Globus pallidus (tissue), 1 donor: ENCODE measurements at regions not wholly inside any gene's neighbourhood (a gene's known extent, or its start where the extent isn't known, plus 50 kb on each side); places are given as distances from the start of the nearest gene placed in this dataset.

ENCODE experiments used
- DNase-seq: peaks from one replicate; pipeline ENCODE4 v3.0.0-alpha.2; 2015; ENCODE audit warnings: low spot score

- no peak for DNase-seq
These were observed 414.3 kb downstream of the MEIS1 start for GRCh38 chr2:66849153-66849755.

GRCh38 chr2:66850376-66850775, 415.5 kb downstream of the MEIS1 start:
- DNase-seq: no peak

DNA sequence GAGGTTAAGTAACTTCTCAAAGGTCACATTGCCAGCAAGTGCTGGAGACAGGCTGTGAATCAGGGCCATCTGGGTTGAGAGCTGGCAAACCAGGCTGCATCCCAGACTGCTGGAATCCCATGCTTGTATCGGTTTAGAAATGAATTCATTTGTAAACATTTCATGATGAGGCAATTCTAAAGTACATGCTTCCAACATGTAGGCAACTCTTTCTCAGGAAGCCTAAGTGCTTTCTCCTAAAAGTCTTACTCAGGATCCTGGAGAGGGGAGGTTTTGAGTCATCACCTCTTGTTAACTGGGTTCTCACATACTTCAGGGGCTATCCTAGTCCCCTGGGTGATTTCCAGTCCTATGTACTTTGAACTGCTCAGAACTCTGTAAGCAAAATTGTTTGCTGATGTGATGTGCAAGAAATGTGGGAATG, 416.5 kb downstream of the MEIS1 start:
- DNase-seq: no peak

GRCh38 chr2:66852953-66853352, 418.0 kb downstream of the MEIS1 start:
- no peak for DNase-seq

DNA sequence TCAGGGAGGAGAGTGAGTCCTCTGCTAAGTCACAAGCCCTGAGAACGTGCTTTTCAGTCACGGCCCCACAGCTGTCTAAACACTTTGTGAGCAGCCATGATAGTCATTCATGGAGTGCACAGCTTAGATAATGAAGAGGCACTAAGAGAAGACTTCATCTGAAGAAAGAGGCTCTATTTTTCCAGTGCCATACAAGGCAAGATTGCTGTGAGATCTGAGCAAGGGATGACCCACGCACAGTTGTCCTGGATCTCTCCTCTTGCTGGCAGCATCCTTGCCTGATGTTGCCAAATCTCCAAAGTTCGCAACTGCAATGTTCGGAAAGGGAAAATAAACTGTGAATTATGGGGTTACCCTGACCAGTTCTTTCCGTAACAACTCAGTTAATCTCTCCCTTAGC, 418.7 kb downstream of the MEIS1 start:
- DNase-seq: no peak

DNA sequence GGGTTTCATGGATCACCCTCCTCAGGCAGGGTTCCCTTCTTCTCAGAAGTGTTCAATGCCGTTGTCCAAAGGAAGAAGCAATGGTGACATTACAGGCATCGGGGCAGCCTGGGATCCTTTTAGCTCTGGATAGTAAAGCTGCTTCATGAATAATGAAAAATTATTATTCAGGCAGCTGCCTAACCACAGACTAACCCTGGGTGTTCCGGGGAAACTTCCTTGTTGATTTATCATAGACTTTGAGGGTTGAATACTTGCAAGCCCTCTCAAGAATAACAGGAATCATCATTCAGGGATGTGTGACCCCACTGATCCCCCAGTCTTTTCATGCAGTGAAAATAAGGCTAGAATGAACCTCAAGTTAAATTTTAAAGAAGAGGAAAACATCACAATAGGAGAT, 419.4 kb downstream of the MEIS1 start:
- no peak for DNase-seq

DNA sequence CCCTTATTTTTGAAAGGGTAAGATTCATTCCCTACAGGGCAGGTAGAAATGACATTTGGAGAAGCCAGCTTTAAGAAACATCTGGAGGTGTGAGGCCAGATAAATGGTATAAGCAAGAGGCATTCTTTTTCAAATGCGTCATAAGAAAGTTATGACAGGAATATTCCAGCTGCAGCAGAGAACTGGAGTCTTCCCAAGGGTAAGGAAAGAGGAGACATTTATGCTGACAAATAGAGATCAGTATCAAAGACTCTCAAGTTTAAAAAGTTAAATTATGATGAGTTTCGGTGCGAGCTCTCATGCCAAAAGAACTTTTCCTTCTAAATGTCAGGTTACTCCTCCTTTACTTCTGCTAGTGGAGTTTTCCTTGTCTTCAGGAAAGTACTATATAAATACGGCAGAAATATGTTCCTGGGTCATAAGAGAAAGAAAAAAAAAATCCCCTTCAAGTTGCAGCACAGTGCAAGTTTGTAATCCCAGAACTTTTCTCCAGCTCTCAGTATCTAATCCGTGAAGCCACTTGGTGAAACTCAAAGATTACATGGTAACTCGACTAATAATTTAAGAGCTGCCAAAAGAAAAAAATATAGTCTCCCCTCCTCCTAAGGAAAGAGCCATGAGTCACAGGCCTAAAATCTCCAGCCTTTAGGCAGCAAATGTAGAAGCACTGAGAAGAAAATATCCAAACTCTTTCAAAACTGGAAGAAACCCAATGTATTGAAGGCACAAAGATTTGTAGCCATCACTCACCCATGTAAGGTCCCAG, 428.1 kb downstream of the MEIS1 start:
- DNase-seq: no peak

- no peak for DNase-seq
These were observed 430.2 kb downstream of the MEIS1 start for GRCh38 chr2:66865161-66865560.

DNA sequence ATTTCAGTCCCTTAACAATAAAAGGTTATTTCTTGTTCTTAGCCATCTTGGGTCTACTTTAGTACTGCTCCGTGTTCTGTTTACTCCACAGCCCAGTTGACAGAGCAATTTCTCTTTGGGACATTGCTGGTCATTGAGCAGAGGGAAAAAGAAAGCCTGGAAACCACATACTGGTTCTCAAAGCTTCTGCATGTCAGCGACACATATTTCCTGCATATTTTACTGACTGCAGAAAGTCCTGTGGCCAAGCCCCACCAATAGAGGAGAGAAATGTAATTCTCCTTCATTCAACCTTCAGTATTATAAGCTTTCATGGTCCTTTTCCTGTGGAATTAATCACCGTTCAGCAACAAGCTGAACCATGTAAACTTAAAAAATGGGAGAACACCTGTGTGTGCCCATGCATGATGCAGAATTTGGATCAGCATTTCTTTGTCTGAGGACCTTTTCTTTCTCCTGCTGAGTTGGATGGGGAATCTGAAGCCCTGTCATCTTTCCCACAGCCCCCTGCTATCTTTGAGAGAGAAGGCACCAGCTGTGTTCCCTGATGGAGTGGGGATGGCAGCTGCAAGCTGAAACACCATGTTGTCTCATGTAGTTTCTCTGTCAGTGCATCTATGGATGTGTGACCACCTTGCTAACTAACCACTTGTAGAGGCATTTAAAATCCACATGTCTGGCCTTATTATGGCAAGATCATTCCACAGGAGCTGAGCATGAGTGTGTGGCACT, 431.6 kb downstream of the MEIS1 start:
- DNase-seq: no peak

GRCh38 chr2:66867063-66867441, 432.1 kb downstream of the MEIS1 start:
- no peak for DNase-seq

- no peak for DNase-seq
These were observed 434.2 kb downstream of the MEIS1 start for GRCh38 chr2:66869076-66869475.

- DNase-seq: no peak
These were observed 437.4 kb downstream of the MEIS1 start for GRCh38 chr2:66872081-66872985.

- DNase-seq: no peak
These were observed 438.2 kb downstream of the MEIS1 start for GRCh38 chr2:66872986-66873754.

DNA sequence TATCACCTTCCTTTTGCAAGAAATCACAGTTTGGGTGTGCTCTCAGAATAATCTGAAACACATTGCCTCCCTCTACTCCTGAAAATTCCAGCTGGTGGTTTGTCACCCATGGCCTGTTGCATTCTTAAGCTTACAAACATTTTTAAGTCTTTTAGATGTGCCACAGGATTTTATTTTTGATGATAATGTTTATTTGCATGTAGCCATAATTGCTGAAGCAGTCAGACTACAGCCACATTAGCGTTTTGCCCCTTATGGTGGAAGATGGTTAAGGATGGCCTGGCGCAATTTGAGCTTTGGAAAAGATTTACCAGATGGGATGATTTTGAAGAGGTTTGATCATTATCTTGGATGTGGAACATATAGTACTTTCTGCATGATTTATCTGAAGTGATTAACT, 439.5 kb downstream of the MEIS1 start:
- no peak for DNase-seq

DNA sequence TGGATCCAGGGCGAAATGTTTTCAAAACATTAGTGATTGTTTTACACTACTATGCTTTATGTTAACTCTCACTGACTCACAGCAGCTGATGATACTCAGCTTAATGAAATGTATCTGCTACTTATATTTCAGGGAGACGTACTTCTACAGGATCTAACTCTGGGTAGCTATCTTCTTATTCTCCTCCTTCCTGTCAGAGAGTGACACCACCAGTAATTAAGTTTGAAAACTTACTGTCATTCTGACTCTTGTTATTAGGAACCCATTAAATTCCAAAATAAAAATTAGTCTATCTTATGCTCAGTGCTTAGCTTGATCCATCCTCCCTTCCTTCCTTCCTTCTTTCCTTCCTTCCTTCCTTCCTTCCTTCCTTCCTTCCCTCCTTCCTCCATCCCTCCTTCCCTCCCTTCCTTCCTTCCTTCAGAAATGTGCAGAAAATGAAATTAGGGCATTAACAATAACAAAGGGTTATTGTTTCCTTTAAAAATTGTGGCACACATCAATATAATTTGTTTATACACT, 441.1 kb downstream of the MEIS1 start:
- DNase-seq: no peak

- no peak for DNase-seq
These were observed 451.0 kb downstream of the MEIS1 start for GRCh38 chr2:66885775-66886383.

GRCh38 chr2:66888246-66888645, 453.3 kb downstream of the MEIS1 start:
- no peak for DNase-seq

DNA sequence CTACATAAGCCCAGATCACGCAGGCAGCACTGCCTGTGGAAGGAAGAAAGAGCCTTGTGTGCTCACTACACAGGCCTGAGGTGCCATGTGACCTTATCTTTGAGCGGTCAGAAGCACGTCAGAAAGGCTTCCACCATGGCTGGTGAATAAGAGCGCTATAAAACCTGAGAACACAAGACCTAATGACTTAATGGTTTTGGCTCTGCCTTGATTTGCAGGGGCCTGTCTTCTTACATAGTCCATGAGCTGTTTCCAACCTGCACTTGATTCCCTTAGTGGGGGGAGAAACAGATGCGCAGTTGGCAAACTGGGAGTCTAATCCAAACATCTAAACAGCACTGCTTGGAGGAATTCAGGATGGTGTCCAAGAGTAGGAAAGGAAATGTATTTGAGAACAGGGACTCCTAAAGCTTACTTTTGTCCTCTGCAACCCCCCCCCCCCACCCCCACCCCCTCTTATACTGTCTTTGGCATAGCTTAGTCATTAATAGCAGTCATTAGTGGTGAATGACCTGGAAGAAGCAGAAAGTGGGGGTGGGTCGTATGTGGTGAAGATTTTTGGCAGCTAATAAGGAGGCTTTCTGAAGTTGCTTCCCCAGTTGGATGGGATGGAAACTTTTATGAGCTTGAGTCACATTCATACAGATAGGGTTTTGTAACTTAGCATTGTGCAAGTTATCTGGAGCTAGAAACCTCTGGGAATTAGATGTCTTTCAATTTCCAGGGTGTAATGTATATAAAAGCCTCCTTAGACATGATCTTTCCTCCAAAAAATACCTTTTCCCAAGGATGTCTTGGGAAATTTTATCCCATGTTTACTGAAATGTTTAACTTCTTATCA, 454.1 kb downstream of the MEIS1 start:
- no peak for DNase-seq

DNA sequence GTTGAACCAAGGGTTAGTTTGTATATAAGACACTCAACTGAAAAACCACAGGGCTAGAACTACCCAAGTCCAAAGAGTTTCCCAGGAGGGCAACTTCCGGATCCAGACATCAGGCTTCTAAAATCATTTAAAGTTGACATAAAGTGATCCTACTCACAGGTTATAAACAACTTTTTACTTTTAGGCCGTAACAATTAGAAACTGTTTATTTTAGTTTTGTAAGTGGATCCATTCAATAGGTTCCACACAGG, 454.6 kb downstream of the MEIS1 start:
- DNase-seq: no peak

GRCh38 chr2:66890166-66890742, 455.3 kb downstream of the MEIS1 start:
- DNase-seq: no peak
